ENCODE measurements at regions not wholly inside any gene's neighbourhood (a gene's known extent, or its start where the extent isn't known, plus 50 kb on each side); places are given as distances from the start of the nearest gene placed in this dataset.

- TF ChIP-seq CTCF (conservative IDR thresholded peaks at IDR 0.05 in 1 of 2, IDR thresholded peaks at IDR 0.05 in 1 of 2; ENCODE audit: extremely low read depth in 1 of 2, insufficient read depth in 1 of 2, low read depth in 1 of 2, low read length in 2 of 2): no peak
- no peak for TF ChIP-seq EZH2 (IDR thresholded peaks at IDR 0.05; ENCODE audit: borderline replicate concordance, low read length)
Observed at GRCh38 chr6:137976430-137976829, 109.4 kb downstream of the TNFAIP3 start.
